Left lung (tissue), 4 donors: ENCODE measurements at regions not wholly inside any gene's neighbourhood (a gene's known extent, or its start where the extent isn't known, plus 50 kb on each side); places are given as distances from the start of the nearest gene placed in this dataset.
"Not testable (repeated sequence)": the region's sequence is repeated elsewhere in the genome, so short reads cannot be mapped to it uniquely, and the experiment has no call there.

ENCODE experiments used
- ATAC-seq: fragments of 200-7000 bp; cut with Tn5 transposase; one replicate; pipeline ENCODE4 v1.9.1; 2020; ENCODE audit warnings: moderate library complexity
- DNase-seq, 4 donors: peaks; one replicate each; pipeline ENCODE4 v3.0.0-alpha.2; 2013 to 2020
- H3K27ac ChIP-seq, 2 donors: fragments of 200-600 bp; sonication (generic) in 1 of 2; one replicate each; pipeline versions ENCODE4 v1.5.0 to v1.8.0; 2020 to 2021
- H3K27me3 ChIP-seq, 2 donors: fragments of 200-600 bp; sonication (generic) in 1 of 2; one replicate each; pipeline versions ENCODE4 v1.5.0 to v1.8.0; 2020 to 2021
- H3K36me3 ChIP-seq, 2 donors: fragments of 200-600 bp; sonication (generic) in 1 of 2; one replicate each; pipeline versions ENCODE4 v1.5.0 to v1.8.0; 2020 to 2021
- H3K4me1 ChIP-seq, 2 donors: fragments of 200-600 bp; one replicate each; pipeline ENCODE4 v1.8.0; 2021
- H3K4me3 ChIP-seq, 2 donors: fragments of 200-600 bp; sonication (generic) in 1 of 2; one replicate each; pipeline versions ENCODE4 v1.5.0 to v1.8.0; 2020 to 2021; ENCODE audit warnings: mild to moderate bottlenecking in 1 of 2
- H3K9me3 ChIP-seq, 2 donors: fragments of 200-600 bp; sonication (generic) in 1 of 2; one replicate each; pipeline versions ENCODE4 v1.5.0 to v1.8.0; 2020 to 2021
- CTCF ChIP-seq, 2 donors: fragments of 200-600 bp; sonication (generic) in 1 of 2; IDR thresholded peaks; one replicate each; pipeline versions ENCODE4 v1.5.0 to v1.8.0; 2021; ENCODE audit warnings: antibody characterized with exemption in 2 of 2
- intact Hi-C, 2 donors: fragments of 100-400 bp; cut with DNase I; formaldehyde crosslinking; loops; one replicate each; pipeline versions ENCODE4 v1.11.2 to v1.14.2; 2022
- donor health status: DM: no; HTN: yes; CAD: no.
- donor health status: DM: no; HTN: no; CAD: no.

GRCh38 chr10:90289037-90289436 is 568.8 kb downstream of the HTR7 start:
- H3K4me3 ChIP-seq = no peak overlapping the region
- ATAC-seq (no peak), DNase-seq (no peak)
- no peaks in the 10 kb centered on the region for H3K9me3 ChIP-seq
- intact Hi-C loops = no loop called here
- no peaks in the 10 kb centered on the region for H3K4me1 ChIP-seq
- no peak for TF ChIP-seq CTCF (IDR thresholded peaks at IDR 0.05)
- no peak overlapping the region for H3K27ac ChIP-seq
- no peaks in the 10 kb centered on the region for H3K36me3 ChIP-seq
- no peaks in the 10 kb centered on the region for H3K27me3 ChIP-seq

GRCh38 chr10:90293616-90294015 is 564.2 kb downstream of the HTR7 start:
- ATAC-seq = no peak
- no peak for TF ChIP-seq CTCF (IDR thresholded peaks at IDR 0.05)

GRCh38 chr10:90294821-90295540 is 562.9 kb downstream of the HTR7 start:
- intact Hi-C loops, H3K27ac ChIP-seq, H3K4me1 ChIP-seq, DNase-seq, H3K9me3 ChIP-seq, ATAC-seq, H3K4me3 ChIP-seq, H3K36me3 ChIP-seq, H3K27me3 ChIP-seq: not testable (repeated sequence)

More at GRCh38 chr10:90293616-90294015, 564.2 kb downstream of the HTR7 start:
- H3K36me3 ChIP-seq = no peaks in the 10 kb centered on the region
- H3K9me3 ChIP-seq = no peaks in the 10 kb centered on the region
- H3K4me3 ChIP-seq = no peak overlapping the region
- H3K27ac ChIP-seq = no peak overlapping the region
- DNase-seq = no peak
- no peaks in the 10 kb centered on the region for H3K27me3 ChIP-seq
- intact Hi-C loops = no loop called here
- H3K4me1 ChIP-seq = no peaks in the 10 kb centered on the region

- H3K9me3 ChIP-seq, H3K27me3 ChIP-seq, ATAC-seq, H3K4me3 ChIP-seq, H3K4me1 ChIP-seq, H3K36me3 ChIP-seq, intact Hi-C loops, H3K27ac ChIP-seq, DNase-seq: not testable (repeated sequence)
Observed at GRCh38 chr10:90302031-90302430, 555.8 kb downstream of the HTR7 start.

- TF ChIP-seq CTCF (IDR thresholded peaks at IDR 0.05) = no peak
- no peak for ATAC-seq
- intact Hi-C loops = no loop called here
- no peak for DNase-seq
- H3K4me3 ChIP-seq = no peak overlapping the region
- no peaks in the 10 kb centered on the region for H3K27me3 ChIP-seq
- H3K27ac ChIP-seq = no peak overlapping the region
- H3K9me3 ChIP-seq = no peaks in the 10 kb centered on the region
- H3K4me1 ChIP-seq = no peaks in the 10 kb centered on the region
- no peaks in the 10 kb centered on the region for H3K36me3 ChIP-seq
Observed at GRCh38 chr10:90302758-90303481, 554.9 kb downstream of the HTR7 start.

GRCh38 chr10:90304533-90304932 is 553.3 kb downstream of the HTR7 start:
- intact Hi-C loops = no loop called here
- Histone ChIP-seq H3K4me1 (no peaks in the 10 kb centered on the region), H3K27me3 (no peaks in the 10 kb centered on the region), H3K9me3 (peaks cover 0 to 4% of the 10 kb centered on the region in 2 donors), H3K27ac (no peak overlapping the region), H3K4me3 (no peak overlapping the region), H3K36me3 (no peaks in the 10 kb centered on the region)
- DNase-seq (no peak), ATAC-seq (no peak)
- TF ChIP-seq CTCF (IDR thresholded peaks at IDR 0.05) = no peak
